ENCODE measurements at regions not wholly inside any gene's neighbourhood (a gene's known extent, or its start where the extent isn't known, plus 50 kb on each side); places are given as distances from the start of the nearest gene placed in this dataset.

DNA sequence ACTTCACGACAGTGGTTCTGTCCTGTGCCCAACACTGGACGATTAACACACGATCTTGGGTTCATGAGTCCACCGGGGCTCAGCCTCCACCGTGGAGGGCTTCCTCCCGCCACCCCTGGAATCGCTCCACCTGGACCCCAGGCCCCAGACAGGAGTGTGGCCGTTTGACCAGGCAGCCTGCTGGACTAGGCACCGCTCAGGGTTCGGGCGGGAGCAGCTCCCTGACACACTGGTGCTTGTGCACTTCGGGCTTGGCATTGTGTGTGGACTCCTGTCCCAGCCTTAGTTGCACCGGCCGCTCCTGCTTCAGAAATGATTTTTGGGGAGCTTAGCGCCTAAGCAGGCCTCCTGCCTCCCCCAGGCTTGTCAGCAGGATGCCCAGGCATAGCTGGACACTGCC lies 617.4 kb upstream of the SALL3 start:
- DNase-seq = no peak

GRCh38 chr18:78363556-78364387 lies 615.8 kb upstream of the SALL3 start:
- no peak for DNase-seq
- no peak for TF ChIP-seq POLR2A (IDR thresholded peaks at IDR 0.05; ENCODE audit: low read length)

More for the DNA sequence above, 617.4 kb upstream of the SALL3 start:
- no peak for TF ChIP-seq GATA1 (IDR thresholded peaks at IDR 0.05; ENCODE audit: low read depth, low read length)
- no peak for TF ChIP-seq POLR2A (IDR thresholded peaks at IDR 0.05; ENCODE audit: low read length)

GRCh38 chr18:78364388-78364960 lies 615.1 kb upstream of the SALL3 start:
- TF ChIP-seq POLR2A (IDR thresholded peaks at IDR 0.05; ENCODE audit: low read length) = no peak
- TF ChIP-seq GATA1 (IDR thresholded peaks at IDR 0.05; ENCODE audit: low read depth, low read length) = no peak
- DNase-seq = no peak

DNA sequence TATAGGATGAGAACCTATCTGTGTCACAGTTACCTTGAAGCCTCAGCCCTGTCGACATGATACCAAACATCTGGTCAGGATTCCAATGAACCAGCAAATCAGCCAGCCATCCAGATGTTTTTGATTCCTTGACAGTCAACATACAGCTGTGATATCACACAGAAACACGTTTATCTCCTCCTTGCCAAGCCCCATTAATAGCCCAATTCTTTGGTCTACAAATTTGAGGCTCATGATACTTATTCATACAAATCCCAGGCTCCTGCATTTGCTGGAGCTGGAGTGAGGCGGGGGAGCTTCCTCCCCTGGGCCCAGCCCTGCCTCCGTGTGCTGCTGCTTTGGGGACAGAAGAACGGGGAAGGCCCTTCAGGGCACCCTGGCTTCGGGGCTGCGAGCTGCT lies 611.6 kb upstream of the SALL3 start:
- no peak for TF ChIP-seq POLR2A (IDR thresholded peaks at IDR 0.05; ENCODE audit: low read length)
- TF ChIP-seq GATA1 (IDR thresholded peaks at IDR 0.05; ENCODE audit: low read depth, low read length) = no peak
- no peak for DNase-seq

DNA sequence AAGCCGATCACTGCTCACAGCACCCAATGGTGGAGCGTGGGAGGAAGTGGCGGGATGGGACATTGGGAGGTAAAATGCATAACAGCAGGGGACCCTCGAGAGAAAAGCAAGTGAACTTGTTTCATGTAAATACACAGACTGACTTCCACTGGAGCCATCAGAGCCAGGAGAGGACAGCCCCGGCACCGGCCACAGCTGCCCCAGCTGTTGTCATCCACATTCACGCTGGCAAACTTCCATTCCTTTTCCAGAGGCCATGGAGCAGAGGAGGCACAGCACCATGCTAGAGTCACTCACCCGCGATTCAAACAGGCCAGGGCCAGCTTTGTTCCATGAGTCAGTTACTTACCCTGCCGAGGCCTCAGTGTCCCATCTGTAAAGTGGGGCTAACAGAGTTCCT lies 610.9 kb upstream of the SALL3 start:
- TF ChIP-seq POLR2A (IDR thresholded peaks at IDR 0.05; ENCODE audit: low read length) (no peak), GATA1 (IDR thresholded peaks at IDR 0.05; ENCODE audit: low read depth, low read length) (no peak)
- DNase-seq = no peak

- DNase-seq = no peak
Measured at GRCh38 chr18:78376046-78376445, 603.6 kb upstream of the SALL3 start.

DNA sequence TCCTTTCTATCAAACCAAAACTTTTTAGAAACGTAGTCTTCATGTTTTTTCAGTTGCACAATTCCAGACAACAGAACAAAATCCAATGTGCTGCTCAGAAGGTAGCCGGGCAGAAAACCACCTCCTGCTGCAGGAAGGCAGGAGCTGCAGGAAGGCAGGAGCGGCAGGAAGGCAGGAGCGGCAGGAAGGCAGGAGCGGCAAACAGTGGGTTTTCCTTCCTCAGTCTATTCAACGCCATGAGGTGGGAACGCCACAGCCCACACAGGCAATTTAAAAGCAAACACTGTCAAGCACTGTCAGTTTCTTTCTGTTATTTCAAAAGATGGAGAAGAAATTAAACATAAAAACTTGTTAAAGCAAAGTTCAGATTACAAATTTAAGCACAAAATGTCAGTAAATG lies 601.2 kb upstream of the SALL3 start:
- DNase-seq = no peak
- TF ChIP-seq GATA1 (IDR thresholded peaks at IDR 0.05; ENCODE audit: low read depth, low read length) = no peak
- TF ChIP-seq POLR2A (IDR thresholded peaks at IDR 0.05; ENCODE audit: low read length) = no peak

More at GRCh38 chr18:78376046-78376445, 603.6 kb upstream of the SALL3 start:
- TF ChIP-seq GATA1 (IDR thresholded peaks at IDR 0.05; ENCODE audit: low read depth, low read length) = no peak
- TF ChIP-seq POLR2A (IDR thresholded peaks at IDR 0.05; ENCODE audit: low read length) = no peak

DNA sequence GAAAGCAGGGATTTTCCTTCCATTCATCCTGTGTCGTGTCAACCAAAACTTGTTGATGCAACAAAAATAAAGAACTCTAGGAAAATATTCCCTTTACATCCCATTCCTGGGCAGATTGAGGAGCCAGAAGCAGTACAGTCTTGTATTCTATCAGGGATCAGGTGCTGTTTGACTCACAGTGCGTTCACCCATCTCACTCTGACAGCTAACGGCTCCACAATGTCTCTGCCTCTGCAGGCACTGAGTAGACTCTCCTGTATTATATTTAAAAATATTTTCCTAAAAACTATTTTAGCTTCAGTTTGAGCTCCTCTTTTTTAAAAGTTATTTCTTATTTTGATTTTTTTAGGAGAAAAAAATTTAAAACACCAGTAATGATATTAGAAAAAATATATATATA lies 600.6 kb upstream of the SALL3 start:
- no peak for DNase-seq
- TF ChIP-seq GATA1 (IDR thresholded peaks at IDR 0.05; ENCODE audit: low read depth, low read length) (no peak), POLR2A (IDR thresholded peaks at IDR 0.05; ENCODE audit: low read length) (no peak)

DNA sequence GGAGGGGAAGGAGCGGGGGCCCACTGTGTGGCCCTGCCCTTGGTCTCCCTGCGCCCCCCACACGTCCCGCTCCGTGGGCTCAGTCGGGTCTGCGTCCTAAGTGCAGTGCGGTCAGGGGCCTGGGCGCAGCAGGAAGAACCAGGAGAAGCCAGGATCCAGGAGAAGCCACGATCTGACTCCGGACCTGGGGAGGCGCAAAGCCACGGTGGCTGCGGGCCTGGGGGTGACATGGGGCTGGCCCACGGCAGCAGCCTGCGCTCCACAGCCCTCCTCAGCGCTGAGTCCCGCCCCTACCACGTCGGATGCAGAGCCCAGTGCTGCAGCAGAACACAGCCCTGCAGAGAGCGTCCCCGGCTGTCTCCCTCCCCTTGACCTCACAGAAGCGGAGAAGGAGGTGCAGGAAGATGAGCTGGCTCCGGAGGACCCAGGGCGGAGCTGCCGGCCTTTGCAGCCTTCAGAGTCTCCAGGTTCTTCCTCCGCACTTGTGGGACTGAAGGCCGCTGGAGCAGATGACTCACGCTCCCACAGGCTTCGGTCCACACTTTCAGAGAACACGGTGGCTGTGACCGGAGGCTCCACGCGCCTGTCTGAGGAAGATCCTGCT lies 589.2 kb upstream of the SALL3 start:
- no peak for DNase-seq
- TF ChIP-seq POLR2A (IDR thresholded peaks at IDR 0.05; ENCODE audit: low read length) (no peak), GATA1 (IDR thresholded peaks at IDR 0.05; ENCODE audit: low read depth, low read length) (no peak)

DNA sequence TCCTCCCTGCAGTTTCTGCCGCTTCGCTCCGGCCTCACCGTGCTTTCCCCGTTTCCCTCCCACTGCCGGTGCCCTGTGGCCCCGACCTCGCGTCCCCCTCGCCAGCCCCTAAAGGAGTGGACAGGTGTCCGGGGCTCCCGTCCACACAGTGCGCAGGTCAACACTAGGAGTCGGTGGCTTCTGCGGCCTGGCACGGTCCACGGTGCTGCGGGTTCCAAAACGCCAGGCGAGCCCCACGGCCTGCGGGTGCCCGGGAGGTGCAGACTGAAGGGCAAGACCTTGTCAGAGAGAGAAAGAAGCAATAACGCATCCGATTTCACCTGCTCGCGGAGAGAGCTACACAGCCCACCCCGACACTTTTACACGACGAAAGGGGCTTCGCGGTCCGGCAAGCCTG lies 588.7 kb upstream of the SALL3 start:
- DNase-seq = no peak
- TF ChIP-seq GATA1 (IDR thresholded peaks at IDR 0.05; ENCODE audit: low read depth, low read length) = no peak
- TF ChIP-seq POLR2A (IDR thresholded peaks at IDR 0.05; ENCODE audit: low read length) = no peak

- no peak for TF ChIP-seq GATA1 (IDR thresholded peaks at IDR 0.05; ENCODE audit: low read depth, low read length)
- no peak for TF ChIP-seq POLR2A (IDR thresholded peaks at IDR 0.05; ENCODE audit: low read length)
- DNase-seq = no peak
Measured at GRCh38 chr18:78393086-78393862, 586.3 kb upstream of the SALL3 start.

DNA sequence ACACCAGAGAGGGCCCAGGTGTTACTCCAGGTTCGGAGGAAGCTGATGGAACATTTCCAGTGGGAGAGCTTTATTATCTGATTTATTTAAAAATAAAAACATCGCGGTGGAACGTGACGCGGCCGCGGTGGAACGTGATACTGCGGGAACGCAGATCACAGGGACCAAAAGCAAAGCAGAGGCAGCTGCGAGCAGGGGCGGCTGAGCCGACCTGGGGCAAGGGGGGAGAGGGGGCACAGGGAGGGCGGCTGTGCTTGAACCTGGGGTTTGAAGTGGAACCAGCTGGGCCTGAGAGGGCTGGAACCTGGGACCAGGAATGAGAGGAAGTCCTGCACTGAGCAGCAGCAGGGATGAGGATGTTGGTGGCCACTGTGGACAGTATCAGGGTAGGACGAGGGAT lies 583.5 kb upstream of the SALL3 start:
- no peak for DNase-seq
- TF ChIP-seq POLR2A (IDR thresholded peaks at IDR 0.05; ENCODE audit: low read length) = no peak
- no peak for TF ChIP-seq GATA1 (IDR thresholded peaks at IDR 0.05; ENCODE audit: low read depth, low read length)

DNA sequence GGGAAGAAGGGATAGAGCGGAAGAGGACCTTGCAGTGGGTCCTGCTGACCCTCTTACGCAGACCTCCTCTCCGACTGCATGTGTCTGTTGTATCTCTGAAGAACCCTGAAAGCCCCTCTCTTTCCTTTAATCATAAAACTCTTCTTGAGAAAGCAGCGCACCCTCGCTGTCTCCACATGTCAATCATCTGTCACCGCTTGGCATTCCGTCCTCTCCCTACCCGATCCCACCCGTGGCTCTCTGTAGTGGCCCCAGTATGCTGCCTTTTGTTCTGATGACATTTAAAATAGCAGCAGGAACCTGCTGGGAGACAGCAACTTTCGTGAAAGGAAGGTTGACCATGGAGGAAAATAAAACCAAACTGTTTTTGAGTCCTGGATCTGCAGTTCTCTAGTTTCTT lies 582.9 kb upstream of the SALL3 start:
- no peak for DNase-seq
- TF ChIP-seq POLR2A (IDR thresholded peaks at IDR 0.05; ENCODE audit: low read length) (no peak), GATA1 (IDR thresholded peaks at IDR 0.05; ENCODE audit: low read depth, low read length) (no peak)

- no peak for TF ChIP-seq GATA1 (IDR thresholded peaks at IDR 0.05; ENCODE audit: low read depth, low read length)
- no peak for TF ChIP-seq POLR2A (IDR thresholded peaks at IDR 0.05; ENCODE audit: low read length)
- DNase-seq = no peak
Measured at GRCh38 chr18:78399992-78400503, 579.6 kb upstream of the SALL3 start.

All from erythroblast (primary cell).